IMR-90 (cell line): ENCODE measurements at regions not wholly inside any gene's neighbourhood (a gene's known extent, or its start where the extent isn't known, plus 50 kb on each side); places are given as distances from the start of the nearest gene placed in this dataset.

ENCODE experiments used
- ATAC-seq: fragments of 200-7000 bp; cut with Tn5 transposase; 2 replicates; pipeline ENCODE4 v1.9.1; 2020; ENCODE audit warnings: low read depth, mild to moderate bottlenecking, moderate library complexity
- BruUV-seq: library from RNA; stranded (reverse); fragments of 400-500 nt; replicated peaks from 2 replicates; lab custom pipeline; 2021; lab: Mats Ljungman, UMichigan
- CTCF ChIA-PET: fragments of 300-600 bp; formaldehyde crosslinking; extraction: SDS; loops from one replicate; lab custom pipeline; 2021; ENCODE audit warnings: antibody characterized with exemption; lab: Yijun Ruan, JAX
- POLR2A ChIA-PET: fragments of 300-600 bp; sonication (Branson Sonifier 250); formaldehyde crosslinking; loops from one replicate; lab custom pipeline; 2022; ENCODE audit warnings: antibody characterized with exemption; ENCODE audit not compliant: unreplicated experiment; lab: Charles Lee
- DNase-seq: peaks from one replicate; pipeline ENCODE4 v3.0.0; 2013
- H2AFZ ChIP-seq: replicated peaks from 2 replicates; pipeline ENCODE3; 2013; ENCODE audit warnings: low read length, mild to moderate bottlenecking; ENCODE audit not compliant: poor library complexity
- H2AK5ac ChIP-seq: 2 replicates; pipeline ENCODE4 v1.6.1; 2013; ENCODE audit warnings: low read depth, low read length, inconsistent platforms
- H2AK9ac ChIP-seq: replicated peaks from 2 replicates; pipeline ENCODE3; 2013; ENCODE audit warnings: mild to moderate bottlenecking, low read depth, low read length, moderate library complexity; ENCODE audit not compliant: poor library complexity
- H2BK120ac ChIP-seq: 2 replicates; pipeline ENCODE4 v1.6.1; 2013; ENCODE audit warnings: low read depth, low read length, inconsistent platforms
- H2BK15ac ChIP-seq: 3 replicates; pipeline ENCODE4 v1.6.1; 2013; ENCODE audit warnings: low read depth, low read length, inconsistent platforms
- H2BK20ac ChIP-seq: 2 replicates; pipeline ENCODE4 v1.6.1; 2013; ENCODE audit warnings: low read depth, mild to moderate bottlenecking, inconsistent platforms, low read length, moderate library complexity
- H2BK5ac ChIP-seq: 2 replicates; pipeline ENCODE4 v1.6.1; 2013; ENCODE audit warnings: mild to moderate bottlenecking, low read depth, low read length, inconsistent platforms; ENCODE audit not compliant: poor library complexity, severe bottlenecking
- H3K14ac ChIP-seq: replicated peaks from 2 replicates; pipeline ENCODE4 v1.6.1; 2013; ENCODE audit warnings: low read depth, low read length, inconsistent platforms
- H3K18ac ChIP-seq: 2 replicates; pipeline ENCODE4 v1.6.1; 2013; ENCODE audit warnings: low read depth, low read length, control low read depth
- H3K23ac ChIP-seq: 2 replicates; pipeline ENCODE4 v1.6.1; 2013; ENCODE audit warnings: low read depth, low read length, inconsistent platforms
- H3K27ac ChIP-seq: 2 replicates; pipeline ENCODE4 v1.5.1; 2013; ENCODE audit warnings: mild to moderate bottlenecking, control low read depth, low read length; ENCODE audit not compliant: insufficient read depth
- H3K27me3 ChIP-seq: 2 replicates; pipeline ENCODE4 v1.6.1; 2013; ENCODE audit warnings: low read length; ENCODE audit not compliant: control insufficient read depth, insufficient read depth
- H3K36me3 ChIP-seq: 2 replicates; pipeline ENCODE4 v1.6.1; 2013; ENCODE audit warnings: low read length, mixed read lengths; ENCODE audit not compliant: control insufficient read depth, insufficient read depth
- H3K4ac ChIP-seq: 2 replicates; pipeline ENCODE4 v1.6.1; 2013; ENCODE audit warnings: low read depth, low read length, inconsistent platforms
- H3K4me1 ChIP-seq: 2 replicates; pipeline ENCODE4 v1.6.1; 2013; ENCODE audit warnings: low read length, mixed read lengths; ENCODE audit not compliant: control insufficient read depth, insufficient read depth
- H3K4me2 ChIP-seq: 2 replicates; pipeline ENCODE4 v1.6.1; 2013; ENCODE audit warnings: low read depth, mild to moderate bottlenecking, control low read depth, low read length, moderate library complexity
- H3K4me3 ChIP-seq: 2 replicates; pipeline ENCODE4 v1.5.1; 2013; ENCODE audit warnings: low read depth, mild to moderate bottlenecking, control low read depth, low read length, moderate library complexity; ENCODE audit not compliant: insufficient read depth
- H3K56ac ChIP-seq: 2 replicates; pipeline ENCODE4 v1.6.1; 2013; ENCODE audit warnings: low read length, inconsistent platforms; ENCODE audit not compliant: insufficient read depth; ENCODE audit errors: extremely low read depth
- H3K79me1 ChIP-seq, 2 experiments: 2 replicates each; pipeline ENCODE4 v1.6.1; 2013; ENCODE audit warnings: low read length in 2 of 2, inconsistent platforms in 1 of 2, low read depth in 1 of 2
- H3K9ac ChIP-seq: 2 replicates; pipeline ENCODE4 v1.6.1; 2013; ENCODE audit warnings: low read depth, low read length, control low read depth
- H3K9me1 ChIP-seq: 2 replicates; pipeline ENCODE4 v1.6.1; 2013; ENCODE audit warnings: low read length, inconsistent platforms; ENCODE audit not compliant: insufficient read depth
- H3K9me3 ChIP-seq: 2 replicates; pipeline ENCODE4 v1.6.1; 2013; ENCODE audit warnings: low read length; ENCODE audit not compliant: control insufficient read depth, insufficient read depth
- H4K20me1 ChIP-seq: 2 replicates; pipeline ENCODE4 v1.6.1; 2013; ENCODE audit warnings: low read length, inconsistent platforms; ENCODE audit not compliant: insufficient read depth
- H4K5ac ChIP-seq: 2 replicates; pipeline ENCODE4 v1.6.1; 2013; ENCODE audit warnings: mild to moderate bottlenecking, low read depth, low read length, control low read depth
- H4K8ac ChIP-seq, 2 experiments: 2 replicates each; pipeline ENCODE4 v1.6.1; 2013; ENCODE audit warnings: low read depth in 2 of 2, low read length in 2 of 2, control low read depth in 1 of 2, inconsistent platforms in 1 of 2
- H4K91ac ChIP-seq: 2 replicates; pipeline ENCODE4 v1.6.1; 2013; ENCODE audit warnings: low read depth, low read length, inconsistent platforms; ENCODE audit not compliant: insufficient read depth
- POLR2A ChIP-seq: IDR thresholded peaks from 2 replicates; pipeline ENCODE4 v1.6.1; 2012; ENCODE audit warnings: mild to moderate bottlenecking, low read depth, low read length
- WGBS, 2 experiments: methylation state at CpG; one replicate each; pipeline versions ENCODE4 v1.1.5 to v1.1.7; 2013; ENCODE audit warnings: missing lambda C conversion rate in 2 of 2; ENCODE audit not compliant: insufficient read length in 1 of 2; ENCODE audit errors: extremely low coverage in 2 of 2; 5-methylcytosine and 5-hydroxymethylcytosine counted together
- dilution Hi-C: fragments of 300-500 bp; cut with HindIII; formaldehyde crosslinking; loops from one replicate; pipeline ENCODE4 v1.14.3; 2018; ENCODE audit warnings: low sequenced_read_pairs; ENCODE audit not compliant: unreplicated experiment
- in situ Hi-C: fragments of 300-500 bp; cut with MboI; formaldehyde crosslinking; loops from 3 replicates; pipeline ENCODE4 v1.14.3; 2019; ENCODE audit warnings: low sequenced_read_pairs, inconsistent platforms, mixed read lengths
- intact Hi-C: fragments of 100-400 bp; cut with micrococcal nuclease; formaldehyde crosslinking; loops from 2 replicates; pipeline ENCODE4 v1.10.0; 2022

- ChIA-PET POLR2A (interaction anchor here (0.6 kb wide), 1 partner anchor 1751 kb away, joined by 3 read pairs; the partner anchor contains the start of gene RWDD2B), CTCF (interaction anchor here (1.5 kb wide), 1 partner anchor 296 kb away, joined by 4 read pairs; no protein-coding TSS in a partner anchor)
- Histone ChIP-seq H3K9me1 (peaks cover 4% of the 10 kb centered on the region; the same call in 1 of the 2 replicates), H3K4me3 (no peak overlapping the region), H3K36me3 (no peaks in the 10 kb centered on the region), H3K79me1 (no peaks in the 10 kb centered on the region), H3K27me3 (no peaks in the 10 kb centered on the region), H3K9ac (no peak overlapping the region), H2BK20ac (peak overlapping the region; percentile 16; the same call in 1 of the 2 replicates), H3K18ac (peak overlapping the region; percentile 43; the same call in 1 of the 2 replicates), H2BK5ac (peak overlapping the region; percentile 79), H2AFZ (no peak overlapping the region), H3K56ac (no peak overlapping the region), H3K23ac (no peak overlapping the region), H2BK120ac (no peak overlapping the region; the same call in 1 of the 2 replicates), H2AK5ac (no peak overlapping the region), H3K14ac (no peak overlapping the region), H2BK15ac (no peak overlapping the region), H4K8ac (peak overlapping the region; percentile 30 to 63; a peak in 2 of 4 replicates), H3K9me3 (no peaks in the 10 kb centered on the region), H4K5ac (no peak overlapping the region), H3K27ac (peak overlapping the region; percentile 57; the same call in 1 of the 2 replicates), H4K20me1 (no peaks in the 10 kb centered on the region), H3K4me1 (peaks cover 4% of the 10 kb centered on the region), H2AK9ac (no peak overlapping the region), H3K4me2 (peak overlapping the region; percentile 8; the same call in 1 of the 2 replicates), H4K91ac (no peak overlapping the region), H3K4ac (no peak overlapping the region)
- no TSS peak for BruUV-seq
- in situ Hi-C loops (no loop called here), dilution Hi-C loops (no loop called here), intact Hi-C loops (no loop called here)
- peak; percentile 57 for DNase-seq
- TF ChIP-seq POLR2A = no peak
- no CpG with 5 or more reads among the region's 2 CpGs for WGBS, 2 experiments
- peak; percentile 41 for ATAC-seq
These were observed 301.4 kb upstream of the ADAMTS5 start for GRCh38 chr21:27268290-27268689.
